Ascending aorta (tissue), 2 donors: ENCODE measurements at regions not wholly inside any gene's neighbourhood (a gene's known extent, or its start where the extent isn't known, plus 50 kb on each side); places are given as distances from the start of the nearest gene placed in this dataset.

Experiments used
- DNase-seq, 2 donors: peaks; one replicate each; pipeline ENCODE4 v3.0.0-alpha.2; 2019; ENCODE audit warnings: low spot score in 2 of 2
- H3K27ac ChIP-seq, 2 donors: fragments of 200-600 bp; sonication (generic); one replicate each; pipeline ENCODE4 v1.5.1; 2016 to 2017; ENCODE audit warnings: mild to moderate bottlenecking in 1 of 2
- H3K27me3 ChIP-seq: fragments of 200-600 bp; sonication (generic); one replicate; pipeline ENCODE4 v1.5.1; 2017
- H3K36me3 ChIP-seq, 2 donors: fragments of 200-600 bp; sonication (generic); one replicate each; pipeline ENCODE4 v1.5.1; 2016
- H3K4me1 ChIP-seq, 2 donors: fragments of 200-600 bp; sonication (generic); one replicate each; pipeline ENCODE4 v1.5.1; 2016 to 2017; ENCODE audit warnings: mild to moderate bottlenecking in 1 of 2
- H3K4me3 ChIP-seq, 2 donors: fragments of 200-600 bp; sonication (generic); one replicate each; pipeline ENCODE4 v1.5.1; 2016 to 2017; ENCODE audit warnings: mild to moderate bottlenecking in 1 of 2
- H3K9me3 ChIP-seq, 2 donors: fragments of 200-600 bp; sonication (generic); one replicate each; pipeline ENCODE4 v1.5.1; 2016
- CTCF ChIP-seq, 3 experiments: fragments of 200-600 bp in 2 of 3; fragments of 450-650 bp in 1 of 3; sonication (generic) in 2 of 3; IDR thresholded peaks; one replicate each; pipeline ENCODE4 v1.5.1; 2016 to 2019; ENCODE audit warnings: antibody characterized with exemption in 3 of 3, mild to moderate bottlenecking in 1 of 3, moderate library complexity in 1 of 3
- intact Hi-C: fragments of 100-400 bp; cut with DNase I; formaldehyde crosslinking; loops from one replicate; pipeline ENCODE4 v1.15.1; 2023

GRCh38 chr1:222910699-222911098, 95.9 kb downstream of the DISP1 start:
- no peak for DNase-seq
- H3K36me3 ChIP-seq = no peaks in the 10 kb centered on the region
- H3K27ac ChIP-seq = no peak overlapping the region
- intact Hi-C loops = no loop called here
- H3K27me3 ChIP-seq = no peaks in the 10 kb centered on the region
- peaks cover 0 to 4% of the 10 kb centered on the region in 2 donors for H3K4me1 ChIP-seq
- TF ChIP-seq CTCF (IDR thresholded peaks at IDR 0.05) = no peak
- no peak overlapping the region for H3K4me3 ChIP-seq
- no peaks in the 10 kb centered on the region for H3K9me3 ChIP-seq

DNA sequence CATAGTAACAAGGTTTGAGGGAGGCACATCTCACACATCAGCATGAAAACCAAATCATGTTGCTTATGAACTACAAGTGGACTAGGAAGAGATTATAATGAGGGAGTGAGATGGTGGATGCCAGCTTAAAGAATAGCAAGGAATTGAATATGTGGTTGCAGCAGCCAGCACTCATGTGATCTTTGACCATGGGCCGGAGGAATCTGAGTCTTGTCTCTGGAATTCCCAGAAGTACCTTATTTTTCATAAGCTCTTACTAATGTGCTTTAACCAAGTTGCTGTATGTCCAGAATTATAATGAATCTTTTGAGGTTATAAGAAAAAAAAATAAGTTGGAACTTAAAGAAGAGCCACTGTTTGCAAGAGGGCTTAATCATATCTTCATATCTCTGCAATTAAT, 97.0 kb downstream of the DISP1 start:
- TF ChIP-seq CTCF (IDR thresholded peaks at IDR 0.05) = no peak
- no peak overlapping the region for H3K27ac ChIP-seq
- DNase-seq = no peak
- H3K4me1 ChIP-seq = peaks cover 0 to 4% of the 10 kb centered on the region in 2 donors
- H3K9me3 ChIP-seq = peaks cover 0 to 3% of the 10 kb centered on the region in 2 donors
- no peaks in the 10 kb centered on the region for H3K27me3 ChIP-seq
- no peaks in the 10 kb centered on the region for H3K36me3 ChIP-seq
- intact Hi-C loops = no loop called here
- H3K4me3 ChIP-seq = no peak overlapping the region

DNA sequence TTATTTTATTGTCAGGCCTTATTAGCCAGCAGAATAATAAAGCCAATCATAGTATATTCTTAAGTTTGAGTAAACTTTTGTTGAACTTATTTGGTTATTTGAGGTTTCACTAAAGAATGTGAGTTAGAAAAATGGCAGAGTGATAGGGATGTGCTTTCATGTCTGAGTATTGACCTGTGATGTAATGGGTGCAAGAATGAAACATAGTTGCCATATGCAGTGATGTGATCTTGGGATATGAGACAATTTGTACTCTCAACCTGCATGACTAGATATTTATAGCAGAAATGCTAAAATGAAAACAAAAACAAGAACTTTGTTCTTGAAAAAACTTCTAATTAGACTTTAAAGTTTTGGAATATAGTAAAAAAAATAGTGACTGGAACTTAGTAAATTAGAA, 97.9 kb downstream of the DISP1 start:
- peaks cover 0 to 9% of the 10 kb centered on the region in 2 donors for H3K9me3 ChIP-seq
- H3K4me1 ChIP-seq = peaks cover 0 to 4% of the 10 kb centered on the region in 2 donors
- TF ChIP-seq CTCF (IDR thresholded peaks at IDR 0.05) = no peak
- no peak for DNase-seq
- no peaks in the 10 kb centered on the region for H3K36me3 ChIP-seq
- no peaks in the 10 kb centered on the region for H3K27me3 ChIP-seq
- H3K4me3 ChIP-seq = no peak overlapping the region
- H3K27ac ChIP-seq = no peak overlapping the region
- intact Hi-C loops = no loop called here

DNA sequence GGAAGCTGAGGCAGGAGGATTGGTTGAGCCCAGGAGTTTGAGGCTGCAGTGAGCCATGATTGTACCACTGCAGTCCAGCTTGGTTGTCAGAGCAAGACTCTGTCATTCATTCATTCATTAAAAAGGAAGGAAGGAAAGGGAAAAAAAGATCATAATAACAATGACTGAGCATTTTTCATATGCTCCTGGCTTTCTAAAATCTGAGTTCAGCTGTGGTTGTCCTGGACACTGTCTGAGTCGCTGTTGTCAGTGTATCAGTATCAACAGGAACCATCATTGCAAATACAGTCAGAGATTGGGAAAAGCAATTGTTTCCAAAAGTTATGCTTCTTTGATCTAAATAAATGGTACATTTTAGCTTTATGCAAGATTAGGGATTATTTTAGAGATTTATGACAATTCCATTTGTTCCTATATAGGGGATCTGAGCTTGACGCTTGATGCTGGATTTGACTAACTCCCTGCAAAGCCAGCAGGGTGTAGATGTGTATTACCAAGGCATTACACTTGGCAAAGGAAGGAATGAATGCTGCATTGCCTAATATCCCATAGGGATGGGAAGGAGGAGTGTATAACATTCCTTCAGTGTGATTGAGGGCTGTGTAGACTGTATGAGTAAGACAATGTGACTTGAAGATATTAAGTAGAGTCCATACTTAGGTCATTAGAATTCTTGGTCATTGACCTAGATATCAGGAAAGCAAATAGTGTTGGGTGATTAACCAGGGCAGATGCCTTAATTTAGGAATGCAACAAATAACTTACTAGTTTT, 100.2 kb downstream of the DISP1 start:
- Histone ChIP-seq H3K9me3 (peaks cover 0 to 9% of the 10 kb centered on the region in 2 donors), H3K4me1 (peaks cover 0 to under 1% of the 10 kb centered on the region in 2 donors), H3K27me3 (no peaks in the 10 kb centered on the region), H3K4me3 (no peak overlapping the region), H3K27ac (no peak overlapping the region), H3K36me3 (no peaks in the 10 kb centered on the region)
- DNase-seq = no peak
- TF ChIP-seq CTCF (IDR thresholded peaks at IDR 0.05) = no peak
- intact Hi-C loops = no loop called here

DNA sequence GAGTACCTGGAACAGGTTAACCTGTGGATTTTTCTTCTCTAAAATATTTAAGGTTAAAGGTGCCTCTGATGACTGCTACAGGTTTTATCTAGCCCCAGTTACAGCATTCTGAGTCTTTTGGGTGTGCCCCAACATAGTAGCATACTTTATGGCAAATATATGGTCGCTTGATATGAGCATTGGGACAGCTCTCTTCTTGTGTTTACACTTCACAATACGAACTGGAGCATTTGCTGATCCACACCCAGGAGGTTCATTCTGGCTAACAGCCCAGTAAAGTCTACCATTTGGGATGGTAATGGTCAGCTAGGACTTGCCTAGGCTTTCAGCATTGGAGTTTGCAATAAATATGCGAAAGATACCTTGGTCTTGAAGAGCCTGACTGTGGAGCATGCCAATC, 101.3 kb downstream of the DISP1 start:
- no peaks in the 10 kb centered on the region for H3K36me3 ChIP-seq
- H3K9me3 ChIP-seq = peaks cover 0 to 9% of the 10 kb centered on the region in 2 donors
- no peak for TF ChIP-seq CTCF (IDR thresholded peaks at IDR 0.05)
- H3K27me3 ChIP-seq = no peaks in the 10 kb centered on the region
- intact Hi-C loops = no loop called here
- H3K27ac ChIP-seq = no peak overlapping the region
- DNase-seq = no peak
- H3K4me1 ChIP-seq = no peaks in the 10 kb centered on the region
- no peak overlapping the region for H3K4me3 ChIP-seq
